GM23338 (cell line): ENCODE measurements at regions not wholly inside any gene's neighbourhood (a gene's known extent, or its start where the extent isn't known, plus 50 kb on each side); places are given as distances from the start of the nearest gene placed in this dataset.

Source experiments
- ATAC-seq: fragments of 200-7000 bp; cut with Tn5 transposase; 3 replicates; pipeline ENCODE4 v1.9.1; 2020
- DNase-seq: peaks from one replicate; pipeline ENCODE4 v3.0.0-alpha.2; 2015; ENCODE audit warnings: low spot score
- H2AFZ ChIP-seq: fragments of 200-600 bp; sonication (generic); 2 replicates; pipeline ENCODE4 v1.8.0; 2016; ENCODE audit warnings: antibody characterized with exemption, mild to moderate bottlenecking, moderate library complexity
- H3F3A ChIP-seq: fragments of 200-600 bp; sonication (generic); replicated peaks from 2 replicates; pipeline ENCODE4 v1.8.0; 2017; ENCODE audit warnings: antibody characterized with exemption, mixed run types, low read depth
- H3K27ac ChIP-seq: fragments of 200-600 bp; sonication (generic); 2 replicates; pipeline ENCODE4 v1.6.1; 2016; ENCODE audit warnings: low read depth
- H3K27me3 ChIP-seq: fragments of 200-600 bp; sonication (generic); 2 replicates; pipeline ENCODE4 v1.8.0; 2016; ENCODE audit warnings: mild to moderate bottlenecking, mixed run types, moderate library complexity; ENCODE audit not compliant: insufficient read depth
- H3K36me3 ChIP-seq: fragments of 200-600 bp; sonication (generic); 2 replicates; pipeline ENCODE4 v1.8.0; 2016; ENCODE audit warnings: mild to moderate bottlenecking; ENCODE audit not compliant: insufficient read depth
- H3K4me1 ChIP-seq: fragments of 200-600 bp; sonication (generic); 2 replicates; pipeline ENCODE4 v1.8.0; 2016; ENCODE audit warnings: mild to moderate bottlenecking, moderate library complexity; ENCODE audit not compliant: insufficient read depth
- H3K4me2 ChIP-seq: fragments of 200-600 bp; sonication (generic); 2 replicates; pipeline ENCODE4 v1.7.1; 2017; ENCODE audit warnings: mixed run types
- H3K4me3 ChIP-seq: fragments of 200-600 bp; sonication (generic); 2 replicates; pipeline ENCODE4 v1.6.1; 2016; ENCODE audit warnings: mixed run types
- H3K79me2 ChIP-seq: fragments of 200-600 bp; sonication (generic); replicated peaks from 2 replicates; pipeline ENCODE4 v1.8.0; 2017; ENCODE audit warnings: mild to moderate bottlenecking; ENCODE audit not compliant: insufficient read depth
- H3K9me2 ChIP-seq: fragments of 200-600 bp; sonication (generic); 2 replicates; pipeline ENCODE4 v1.8.0; 2017; ENCODE audit not compliant: insufficient read depth
- H4K20me1 ChIP-seq: fragments of 200-600 bp; sonication (generic); replicated peaks from 2 replicates; pipeline ENCODE4 v1.8.0; 2017; ENCODE audit warnings: mild to moderate bottlenecking; ENCODE audit not compliant: insufficient read depth
- H3K27ac Mint-ChIP-seq: 2 replicates; pipeline ENCODE4 v1.8.0; 2020; ENCODE audit warnings: inconsistent platforms, mild to moderate bottlenecking, moderate library complexity, mixed read lengths
- H3K27me3 Mint-ChIP-seq: 3 replicates; pipeline ENCODE4 v1.8.0; 2022; ENCODE audit warnings: low read depth, mild to moderate bottlenecking, moderate library complexity, mixed read lengths, inconsistent platforms; ENCODE audit not compliant: insufficient read depth, poor library complexity
- H3K36me3 Mint-ChIP-seq: 3 replicates; pipeline ENCODE4 v1.8.0; 2021; ENCODE audit warnings: low read depth, mild to moderate bottlenecking, inconsistent platforms, moderate library complexity, mixed read lengths
- H3K4me1 Mint-ChIP-seq: 3 replicates; pipeline ENCODE4 v1.8.0; 2020; ENCODE audit warnings: mild to moderate bottlenecking, inconsistent platforms, mixed read lengths
- H3K4me3 Mint-ChIP-seq: 3 replicates; pipeline ENCODE4 v1.8.0; 2021; ENCODE audit warnings: moderate library complexity, mild to moderate bottlenecking, inconsistent platforms, mixed read lengths
- H3K9me3 Mint-ChIP-seq: 3 replicates; pipeline ENCODE4 v1.8.0; 2020; ENCODE audit warnings: moderate library complexity, mild to moderate bottlenecking, inconsistent platforms, mixed read lengths
- CREB1 ChIP-seq: fragments of 250-450 bp; sonication (Bioruptor Pico); IDR thresholded peaks from 2 replicates; pipeline ENCODE4 v1.5.0; 2020; ENCODE audit warnings: low read depth, mild to moderate bottlenecking, moderate library complexity
- EZH2 ChIP-seq: fragments of 200-600 bp; sonication (generic); IDR thresholded peaks from one replicate; pipeline ENCODE4 v1.8.0; 2017; ENCODE audit warnings: antibody characterized with exemption, mild to moderate bottlenecking, low read depth; ENCODE audit not compliant: unreplicated experiment
- EZH2phosphoT487 ChIP-seq: fragments of 200-600 bp; sonication (generic); IDR thresholded peaks from one replicate; pipeline ENCODE4 v1.8.1; 2018; ENCODE audit warnings: antibody characterized with exemption; ENCODE audit not compliant: unreplicated experiment
- JUNB ChIP-seq: IDR thresholded peaks from one replicate; pipeline ENCODE4 v1.6.1; 2016; ENCODE audit warnings: antibody characterized with exemption; ENCODE audit not compliant: unreplicated experiment
- NANOG ChIP-seq: IDR thresholded peaks from 2 replicates; pipeline ENCODE4 v1.6.1; 2016; ENCODE audit warnings: antibody characterized with exemption, borderline replicate concordance
- POLR2AphosphoS5 ChIP-seq: IDR thresholded peaks from 2 replicates; pipeline ENCODE4 v1.6.1; 2016; ENCODE audit warnings: antibody characterized with exemption, low read depth
- STAT1 ChIP-seq: IDR thresholded peaks from one replicate; pipeline ENCODE4 v1.6.1; 2016; ENCODE audit warnings: antibody characterized with exemption; ENCODE audit not compliant: unreplicated experiment
- ZNF114 ChIP-seq: fragments of 250-450 bp; sonication (Bioruptor Pico); IDR thresholded peaks from 2 replicates; pipeline ENCODE4 v1.5.0; 2020; ENCODE audit warnings: mild to moderate bottlenecking, moderate library complexity
- ZNF331 ChIP-seq: fragments of 250-450 bp; sonication (Bioruptor Pico); IDR thresholded peaks from 2 replicates; pipeline ENCODE4 v1.5.0; 2020; ENCODE audit warnings: low read depth, mild to moderate bottlenecking, moderate library complexity
- TF ChIP-seq, protein P1 (sequence below): fragments of 250-450 bp; sonication (Bioruptor Pico); IDR thresholded peaks from 2 replicates; pipeline ENCODE4 v1.5.0; 2020; ENCODE audit warnings: mild to moderate bottlenecking, moderate library complexity
- TF ChIP-seq, protein P2 (sequence below): IDR thresholded peaks from one replicate; pipeline ENCODE4 v1.6.1; 2018; ENCODE audit warnings: antibody characterized with exemption; ENCODE audit not compliant: unreplicated experiment
- TF ChIP-seq, protein P3 (sequence below): IDR thresholded peaks from 2 replicates; pipeline ENCODE4 v1.6.1; 2016; ENCODE audit warnings: antibody characterized with exemption
- TF ChIP-seq, protein P4 (sequence below), 2 experiments: fragments of 200-600 bp in 1 of 2; sonication (generic) in 1 of 2; conservative IDR thresholded peaks; 2 replicates each; pipeline versions ENCODE4 v1.5.1 to v1.6.1; 2016 to 2017; ENCODE audit warnings: antibody characterized with exemption in 2 of 2, low read depth in 2 of 2, mild to moderate bottlenecking in 2 of 2, moderate library complexity in 1 of 2

DNA sequence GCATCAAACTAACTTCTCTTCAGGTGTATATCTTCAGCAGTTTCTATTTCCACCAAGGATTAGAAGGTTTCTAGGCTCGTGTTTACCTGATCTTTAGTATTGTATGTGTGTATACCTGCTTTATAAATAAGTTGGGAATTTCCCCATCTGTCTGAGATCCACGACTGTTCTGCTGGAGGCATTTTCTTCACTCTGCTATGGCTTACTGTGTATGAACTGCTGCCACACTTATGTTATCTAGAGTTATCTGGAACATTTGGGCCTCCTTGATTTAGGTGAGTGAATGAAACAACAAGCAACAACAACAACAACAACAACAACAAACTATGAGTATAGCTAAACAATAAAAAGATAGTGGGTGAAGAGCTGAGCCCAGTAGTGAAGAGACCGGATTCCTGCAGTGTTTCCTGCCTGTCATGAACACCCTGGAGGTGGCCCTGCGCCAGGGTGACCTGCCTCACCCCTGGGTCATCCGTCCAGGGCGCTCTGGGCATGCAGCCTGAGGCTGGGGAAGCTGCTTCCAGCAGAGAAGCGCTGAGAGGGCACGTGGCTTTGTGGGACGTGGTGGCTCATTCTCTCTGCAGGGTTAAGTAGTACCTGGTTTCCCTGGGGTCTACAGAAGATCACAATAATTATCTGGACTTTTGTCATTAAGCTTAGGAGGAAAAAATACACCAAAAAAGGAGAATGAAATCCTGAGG, 56.1 kb upstream of the GATA6 start:
- no peaks in the 10 kb centered on the region for H3K9me2 ChIP-seq
- Mint-ChIP-seq H3K27me3 (peaks cover 6% of the 10 kb centered on the region), H3K27ac (no peak overlapping the region), H3K4me3 (no peak overlapping the region), H3K9me3 (no peaks in the 10 kb centered on the region), H3K4me1 (peaks cover 16% of the 10 kb centered on the region; the same call in 2 of the 3 replicates), H3K36me3 (no peaks in the 10 kb centered on the region)
- no peaks in the 10 kb centered on the region for H3K27me3 ChIP-seq
- no peak overlapping the region for H3K4me2 ChIP-seq
- no peak for DNase-seq
- no peak overlapping the region for H3K4me3 ChIP-seq
- H3F3A ChIP-seq = no peaks in the 10 kb centered on the region
- H2AFZ ChIP-seq = no peak overlapping the region
- H3K27ac ChIP-seq = no peak overlapping the region
- no peak for ATAC-seq
- H3K36me3 ChIP-seq = no peaks in the 10 kb centered on the region
- H3K79me2 ChIP-seq = no peaks in the 10 kb centered on the region
- H4K20me1 ChIP-seq = no peaks in the 10 kb centered on the region
- no peak for TF ChIP-seq JUNB
- no peak for TF ChIP-seq ZNF331 (CRISPR knock-in tag)
- no peak for TF ChIP-seq ZNF114 (CRISPR knock-in tag)
- TF ChIP-seq, protein P1, sequence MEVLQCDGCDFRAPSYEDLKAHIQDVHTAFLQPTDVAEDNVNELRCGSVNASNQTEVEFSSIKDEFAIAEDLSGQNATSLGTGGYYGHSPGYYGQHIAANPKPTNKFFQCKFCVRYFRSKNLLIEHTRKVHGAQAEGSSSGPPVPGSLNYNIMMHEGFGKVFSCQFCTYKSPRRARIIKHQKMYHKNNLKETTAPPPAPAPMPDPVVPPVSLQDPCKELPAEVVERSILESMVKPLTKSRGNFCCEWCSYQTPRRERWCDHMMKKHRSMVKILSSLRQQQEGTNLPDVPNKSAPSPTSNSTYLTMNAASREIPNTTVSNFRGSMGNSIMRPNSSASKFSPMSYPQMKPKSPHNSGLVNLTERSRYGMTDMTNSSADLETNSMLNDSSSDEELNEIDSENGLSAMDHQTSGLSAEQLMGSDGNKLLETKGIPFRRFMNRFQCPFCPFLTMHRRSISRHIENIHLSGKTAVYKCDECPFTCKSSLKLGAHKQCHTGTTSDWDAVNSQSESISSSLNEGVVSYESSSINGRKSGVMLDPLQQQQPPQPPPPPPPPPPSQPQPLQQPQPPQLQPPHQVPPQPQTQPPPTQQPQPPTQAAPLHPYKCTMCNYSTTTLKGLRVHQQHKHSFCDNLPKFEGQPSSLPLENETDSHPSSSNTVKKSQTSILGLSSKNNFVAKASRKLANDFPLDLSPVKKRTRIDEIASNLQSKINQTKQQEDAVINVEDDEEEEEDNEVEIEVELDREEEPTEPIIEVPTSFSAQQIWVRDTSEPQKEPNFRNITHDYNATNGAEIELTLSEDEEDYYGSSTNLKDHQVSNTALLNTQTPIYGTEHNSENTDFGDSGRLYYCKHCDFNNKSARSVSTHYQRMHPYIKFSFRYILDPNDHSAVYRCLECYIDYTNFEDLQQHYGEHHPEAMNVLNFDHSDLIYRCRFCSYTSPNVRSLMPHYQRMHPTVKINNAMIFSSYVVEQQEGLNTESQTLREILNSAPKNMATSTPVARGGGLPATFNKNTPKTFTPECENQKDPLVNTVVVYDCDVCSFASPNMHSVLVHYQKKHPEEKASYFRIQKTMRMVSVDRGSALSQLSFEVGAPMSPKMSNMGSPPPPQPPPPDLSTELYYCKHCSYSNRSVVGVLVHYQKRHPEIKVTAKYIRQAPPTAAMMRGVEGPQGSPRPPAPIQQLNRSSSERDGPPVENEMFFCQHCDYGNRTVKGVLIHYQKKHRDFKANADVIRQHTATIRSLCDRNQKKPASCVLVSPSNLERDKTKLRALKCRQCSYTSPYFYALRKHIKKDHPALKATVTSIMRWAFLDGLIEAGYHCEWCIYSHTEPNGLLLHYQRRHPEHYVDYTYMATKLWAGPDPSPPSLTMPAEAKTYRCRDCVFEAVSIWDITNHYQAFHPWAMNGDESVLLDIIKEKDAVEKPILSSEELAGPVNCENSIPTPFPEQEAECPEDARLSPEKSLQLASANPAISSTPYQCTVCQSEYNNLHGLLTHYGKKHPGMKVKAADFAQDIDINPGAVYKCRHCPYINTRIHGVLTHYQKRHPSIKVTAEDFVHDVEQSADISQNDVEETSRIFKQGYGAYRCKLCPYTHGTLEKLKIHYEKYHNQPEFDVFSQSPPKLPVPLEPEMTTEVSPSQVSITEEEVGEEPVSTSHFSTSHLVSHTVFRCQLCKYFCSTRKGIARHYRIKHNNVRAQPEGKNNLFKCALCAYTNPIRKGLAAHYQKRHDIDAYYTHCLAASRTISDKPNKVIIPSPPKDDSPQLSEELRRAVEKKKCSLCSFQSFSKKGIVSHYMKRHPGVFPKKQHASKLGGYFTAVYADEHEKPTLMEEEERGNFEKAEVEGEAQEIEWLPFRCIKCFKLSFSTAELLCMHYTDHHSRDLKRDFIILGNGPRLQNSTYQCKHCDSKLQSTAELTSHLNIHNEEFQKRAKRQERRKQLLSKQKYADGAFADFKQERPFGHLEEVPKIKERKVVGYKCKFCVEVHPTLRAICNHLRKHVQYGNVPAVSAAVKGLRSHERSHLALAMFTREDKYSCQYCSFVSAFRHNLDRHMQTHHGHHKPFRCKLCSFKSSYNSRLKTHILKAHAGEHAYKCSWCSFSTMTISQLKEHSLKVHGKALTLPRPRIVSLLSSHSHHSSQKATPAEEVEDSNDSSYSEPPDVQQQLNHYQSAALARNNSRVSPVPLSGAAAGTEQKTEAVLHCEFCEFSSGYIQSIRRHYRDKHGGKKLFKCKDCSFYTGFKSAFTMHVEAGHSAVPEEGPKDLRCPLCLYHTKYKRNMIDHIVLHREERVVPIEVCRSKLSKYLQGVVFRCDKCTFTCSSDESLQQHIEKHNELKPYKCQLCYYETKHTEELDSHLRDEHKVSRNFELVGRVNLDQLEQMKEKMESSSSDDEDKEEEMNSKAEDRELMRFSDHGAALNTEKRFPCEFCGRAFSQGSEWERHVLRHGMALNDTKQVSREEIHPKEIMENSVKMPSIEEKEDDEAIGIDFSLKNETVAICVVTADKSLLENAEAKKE (CRISPR knock-in tag) = no peak
- TF ChIP-seq, protein P2, sequence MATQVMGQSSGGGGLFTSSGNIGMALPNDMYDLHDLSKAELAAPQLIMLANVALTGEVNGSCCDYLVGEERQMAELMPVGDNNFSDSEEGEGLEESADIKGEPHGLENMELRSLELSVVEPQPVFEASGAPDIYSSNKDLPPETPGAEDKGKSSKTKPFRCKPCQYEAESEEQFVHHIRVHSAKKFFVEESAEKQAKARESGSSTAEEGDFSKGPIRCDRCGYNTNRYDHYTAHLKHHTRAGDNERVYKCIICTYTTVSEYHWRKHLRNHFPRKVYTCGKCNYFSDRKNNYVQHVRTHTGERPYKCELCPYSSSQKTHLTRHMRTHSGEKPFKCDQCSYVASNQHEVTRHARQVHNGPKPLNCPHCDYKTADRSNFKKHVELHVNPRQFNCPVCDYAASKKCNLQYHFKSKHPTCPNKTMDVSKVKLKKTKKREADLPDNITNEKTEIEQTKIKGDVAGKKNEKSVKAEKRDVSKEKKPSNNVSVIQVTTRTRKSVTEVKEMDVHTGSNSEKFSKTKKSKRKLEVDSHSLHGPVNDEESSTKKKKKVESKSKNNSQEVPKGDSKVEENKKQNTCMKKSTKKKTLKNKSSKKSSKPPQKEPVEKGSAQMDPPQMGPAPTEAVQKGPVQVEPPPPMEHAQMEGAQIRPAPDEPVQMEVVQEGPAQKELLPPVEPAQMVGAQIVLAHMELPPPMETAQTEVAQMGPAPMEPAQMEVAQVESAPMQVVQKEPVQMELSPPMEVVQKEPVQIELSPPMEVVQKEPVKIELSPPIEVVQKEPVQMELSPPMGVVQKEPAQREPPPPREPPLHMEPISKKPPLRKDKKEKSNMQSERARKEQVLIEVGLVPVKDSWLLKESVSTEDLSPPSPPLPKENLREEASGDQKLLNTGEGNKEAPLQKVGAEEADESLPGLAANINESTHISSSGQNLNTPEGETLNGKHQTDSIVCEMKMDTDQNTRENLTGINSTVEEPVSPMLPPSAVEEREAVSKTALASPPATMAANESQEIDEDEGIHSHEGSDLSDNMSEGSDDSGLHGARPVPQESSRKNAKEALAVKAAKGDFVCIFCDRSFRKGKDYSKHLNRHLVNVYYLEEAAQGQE = no peak
- TF ChIP-seq STAT1 = no peak
- no peak for TF ChIP-seq CREB1 (CRISPR knock-in tag)
- TF ChIP-seq NANOG = no peak
- TF ChIP-seq POLR2AphosphoS5 = no peak
- no peak for TF ChIP-seq EZH2phosphoT487
- TF ChIP-seq, protein P3, sequence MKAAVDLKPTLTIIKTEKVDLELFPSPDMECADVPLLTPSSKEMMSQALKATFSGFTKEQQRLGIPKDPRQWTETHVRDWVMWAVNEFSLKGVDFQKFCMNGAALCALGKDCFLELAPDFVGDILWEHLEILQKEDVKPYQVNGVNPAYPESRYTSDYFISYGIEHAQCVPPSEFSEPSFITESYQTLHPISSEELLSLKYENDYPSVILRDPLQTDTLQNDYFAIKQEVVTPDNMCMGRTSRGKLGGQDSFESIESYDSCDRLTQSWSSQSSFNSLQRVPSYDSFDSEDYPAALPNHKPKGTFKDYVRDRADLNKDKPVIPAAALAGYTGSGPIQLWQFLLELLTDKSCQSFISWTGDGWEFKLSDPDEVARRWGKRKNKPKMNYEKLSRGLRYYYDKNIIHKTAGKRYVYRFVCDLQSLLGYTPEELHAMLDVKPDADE = no peak
- TF ChIP-seq, protein P4, sequence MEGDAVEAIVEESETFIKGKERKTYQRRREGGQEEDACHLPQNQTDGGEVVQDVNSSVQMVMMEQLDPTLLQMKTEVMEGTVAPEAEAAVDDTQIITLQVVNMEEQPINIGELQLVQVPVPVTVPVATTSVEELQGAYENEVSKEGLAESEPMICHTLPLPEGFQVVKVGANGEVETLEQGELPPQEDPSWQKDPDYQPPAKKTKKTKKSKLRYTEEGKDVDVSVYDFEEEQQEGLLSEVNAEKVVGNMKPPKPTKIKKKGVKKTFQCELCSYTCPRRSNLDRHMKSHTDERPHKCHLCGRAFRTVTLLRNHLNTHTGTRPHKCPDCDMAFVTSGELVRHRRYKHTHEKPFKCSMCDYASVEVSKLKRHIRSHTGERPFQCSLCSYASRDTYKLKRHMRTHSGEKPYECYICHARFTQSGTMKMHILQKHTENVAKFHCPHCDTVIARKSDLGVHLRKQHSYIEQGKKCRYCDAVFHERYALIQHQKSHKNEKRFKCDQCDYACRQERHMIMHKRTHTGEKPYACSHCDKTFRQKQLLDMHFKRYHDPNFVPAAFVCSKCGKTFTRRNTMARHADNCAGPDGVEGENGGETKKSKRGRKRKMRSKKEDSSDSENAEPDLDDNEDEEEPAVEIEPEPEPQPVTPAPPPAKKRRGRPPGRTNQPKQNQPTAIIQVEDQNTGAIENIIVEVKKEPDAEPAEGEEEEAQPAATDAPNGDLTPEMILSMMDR (conservative IDR thresholded peaks at IDR 0.05; ENCODE audit: low read depth in 2 of 2) = no peak
- TF ChIP-seq EZH2 = no peak
- H3K4me1 ChIP-seq = peaks cover 8% of the 10 kb centered on the region; the same call in 1 of the 2 replicates
